B cell (primary cell): ENCODE measurements at regions not wholly inside any gene's neighbourhood (a gene's known extent, or its start where the extent isn't known, plus 50 kb on each side); places are given as distances from the start of the nearest gene placed in this dataset.

Experiments
- ATAC-seq: fragments of 200-7000 bp; cut with Tn5 transposase; one replicate; pipeline ENCODE4 v1.10.0; 2021; ENCODE audit warnings: low read depth, mild to moderate bottlenecking, moderate number of reproducible peaks, moderate library complexity
- CTCF ChIA-PET: fragments of 350-600 bp; sonication (Branson Sonifier 250); formaldehyde crosslinking; loops from one replicate; lab custom pipeline; 2021; ENCODE audit warnings: antibody characterized with exemption, inconsistent platforms; lab: Charles Lee
- POLR2A ChIA-PET: fragments of 350-600 bp; sonication (Branson Sonifier 250); formaldehyde crosslinking; loops from one replicate; lab custom pipeline; 2021; ENCODE audit warnings: antibody characterized with exemption; lab: Charles Lee
- DNase-seq: peaks from one replicate; pipeline ENCODE4 v3.0.0; 2013
- H2AFZ ChIP-seq: 2 replicates; pipeline ENCODE4 v1.6.1; 2012; ENCODE audit warnings: mild to moderate bottlenecking, low read depth, low read length; ENCODE audit not compliant: insufficient read depth, poor library complexity, severe bottlenecking
- H3K27ac ChIP-seq, 2 donors: 1 replicate in 1 of 2; 2 replicates in 1 of 2; pipeline ENCODE4 v1.5.1; 2012 to 2013; ENCODE audit warnings: low read length in 2 of 2, mild to moderate bottlenecking in 2 of 2, moderate library complexity in 1 of 2
- H3K27me3 ChIP-seq, 4 experiments: fragments of 200-600 bp in 1 of 4; sonication (generic) in 1 of 4; replicated peaks in 1 of 4; 1 replicate in 2 of 4; 2 replicates in 2 of 4; pipeline versions ENCODE4 v1.6.1 to v1.7.0; 2013 to 2016; ENCODE audit warnings: low read length in 3 of 4, mild to moderate bottlenecking in 2 of 4, mixed read lengths in 1 of 4, moderate library complexity in 1 of 4; ENCODE audit not compliant: insufficient read depth in 4 of 4, control insufficient read depth in 3 of 4; ENCODE audit errors: control extremely low read depth in 1 of 4
- H3K36me3 ChIP-seq, 2 experiments: replicated peaks in 1 of 2; 1 replicate in 1 of 2; 2 replicates in 1 of 2; pipeline versions ENCODE4 v1.6.1 to v1.7.1; 2013; ENCODE audit warnings: low read length in 1 of 2; ENCODE audit not compliant: insufficient read depth in 2 of 2, control insufficient read depth in 1 of 2; ENCODE audit errors: control extremely low read depth in 1 of 2, extremely low read depth in 1 of 2
- H3K4me1 ChIP-seq, 2 donors: fragments of 200-600 bp in 1 of 2; sonication (generic) in 1 of 2; 1 replicate in 1 of 2; 2 replicates in 1 of 2; pipeline versions ENCODE4 v1.5.1 to v1.6.1; 2013 to 2017; ENCODE audit warnings: low read length in 2 of 2; ENCODE audit not compliant: control insufficient read depth in 2 of 2, insufficient read depth in 2 of 2
- H3K4me2 ChIP-seq: replicated peaks from 2 replicates; pipeline ENCODE3; 2012; ENCODE audit warnings: mild to moderate bottlenecking, low read depth, low read length; ENCODE audit not compliant: poor library complexity, severe bottlenecking
- H3K4me3 ChIP-seq, 5 experiments: fragments of 200-600 bp in 1 of 5; sonication (generic) in 1 of 5; 1 replicate in 3 of 5; 2 replicates in 2 of 5; pipeline versions ENCODE4 v1.5.1 to v1.7.0; 2011 to 2016; ENCODE audit warnings: low read length in 4 of 5, mild to moderate bottlenecking in 4 of 5, low read depth in 2 of 5, control low read depth in 1 of 5, moderate library complexity in 1 of 5; ENCODE audit not compliant: insufficient read depth in 1 of 5; ENCODE audit errors: control extremely low read depth in 1 of 5, extremely low read depth in 1 of 5
- H3K79me2 ChIP-seq: fragments of 200-600 bp; sonication (generic); one replicate; pipeline ENCODE4 v1.6.0; 2016; ENCODE audit warnings: low read length; ENCODE audit not compliant: control insufficient read depth, insufficient read depth
- H3K9ac ChIP-seq: fragments of 200-600 bp; sonication (generic); 2 replicates; pipeline ENCODE4 v1.6.1; 2017; ENCODE audit warnings: mild to moderate bottlenecking, low read length, moderate library complexity
- H3K9me3 ChIP-seq, 3 donors: one replicate each; pipeline versions ENCODE4 v1.6.1 to v1.7.1; 2013; ENCODE audit warnings: low read length in 2 of 3; ENCODE audit not compliant: control insufficient read depth in 2 of 3, insufficient read depth in 1 of 3; ENCODE audit errors: control extremely low read depth in 1 of 3
- H4K20me1 ChIP-seq: 2 replicates; pipeline ENCODE4 v1.6.0; 2012; ENCODE audit warnings: mild to moderate bottlenecking, low read length; ENCODE audit not compliant: insufficient read depth, control insufficient read depth, poor library complexity, severe bottlenecking
- H3K27ac Mint-ChIP-seq: one replicate; pipeline ENCODE4 v1.8.0; 2021; ENCODE audit warnings: mixed read lengths
- H3K27me3 Mint-ChIP-seq: one replicate; pipeline ENCODE4 v1.8.0; 2021; ENCODE audit warnings: mixed read lengths
- H3K4me1 Mint-ChIP-seq: one replicate; pipeline ENCODE4 v1.8.0; 2021; ENCODE audit warnings: mixed read lengths
- H3K4me3 Mint-ChIP-seq: one replicate; pipeline ENCODE4 v1.8.0; 2021; ENCODE audit warnings: mixed read lengths
- H3K9me3 Mint-ChIP-seq: one replicate; pipeline ENCODE4 v1.8.0; 2022; ENCODE audit warnings: mixed read lengths; ENCODE audit not compliant: insufficient read depth
- CTCF ChIP-seq: fragments of 200-600 bp; IDR thresholded peaks from one replicate; pipeline ENCODE4 v1.8.0; 2022; ENCODE audit warnings: antibody characterized with exemption, mild to moderate bottlenecking
- EZH2 ChIP-seq: IDR thresholded peaks from 2 replicates; pipeline ENCODE4 v1.6.1; 2012; ENCODE audit warnings: borderline replicate concordance, low read depth, mild to moderate bottlenecking, moderate library complexity, low read length; ENCODE audit not compliant: insufficient read depth, poor library complexity, severe bottlenecking
- WGBS: methylation state at CpG from one replicate; pipeline ENCODE4 v1.1.5; 2013; ENCODE audit warnings: missing lambda C conversion rate; ENCODE audit not compliant: insufficient coverage; 5-methylcytosine and 5-hydroxymethylcytosine counted together
- intact Hi-C: fragments of 100-400 bp; cut with micrococcal nuclease; formaldehyde crosslinking; loops from one replicate; pipeline ENCODE4 v1.10.0; 2022

- H3K27me3 Mint-ChIP-seq: no peaks in the 10 kb centered on the region
- no peak overlapping the region for H3K4me3 Mint-ChIP-seq
- no peak overlapping the region for H3K4me2 ChIP-seq
- no peak overlapping the region for H3K27ac ChIP-seq
- no peaks in the 10 kb centered on the region for H3K4me1 ChIP-seq
- no peak for DNase-seq
- H3K9me3 ChIP-seq: no peaks in the 10 kb centered on the region
- H2AFZ ChIP-seq: no peak overlapping the region
- H4K20me1 ChIP-seq: no peaks in the 10 kb centered on the region
- ChIA-PET POLR2A (no interaction called here), CTCF (interaction anchor here (0.9 kb wide), 1 partner anchor 35 kb away, joined by 3 read pairs; no protein-coding TSS in a partner anchor)
- no peaks in the 10 kb centered on the region for H3K79me2 ChIP-seq
- H3K36me3 ChIP-seq: no peaks in the 10 kb centered on the region
- no peak overlapping the region for H3K9ac ChIP-seq
- TF ChIP-seq CTCF (no peak), EZH2 (no peak)
- H3K27me3 ChIP-seq: no peaks in the 10 kb centered on the region
- intact Hi-C loops: no loop called here
- no peaks in the 10 kb centered on the region for H3K9me3 Mint-ChIP-seq
- no peak overlapping the region for H3K4me3 ChIP-seq
- no peak for ATAC-seq
- no peak overlapping the region for H3K27ac Mint-ChIP-seq
- 86% methylated on average over 1 of the region's 2 CpGs for WGBS
- no peaks in the 10 kb centered on the region for H3K4me1 Mint-ChIP-seq
Observed at GRCh38 chr3:117117188-117117936, 407.8 kb downstream of the TUSC7 start.

- Histone ChIP-seq H3K9ac (no peak overlapping the region), H2AFZ (no peak overlapping the region), H3K4me2 (no peak overlapping the region), H3K79me2 (no peaks in the 10 kb centered on the region), H3K4me3 (no peak overlapping the region), H3K36me3 (no peaks in the 10 kb centered on the region), H3K4me1 (no peaks in the 10 kb centered on the region), H4K20me1 (no peaks in the 10 kb centered on the region), H3K27me3 (no peaks in the 10 kb centered on the region), H3K27ac (no peak overlapping the region), H3K9me3 (no peaks in the 10 kb centered on the region)
- TF ChIP-seq CTCF (no peak), EZH2 (no peak)
- ATAC-seq (no peak), DNase-seq (no peak)
- Mint-ChIP-seq H3K4me1 (no peaks in the 10 kb centered on the region), H3K27ac (no peak overlapping the region), H3K4me3 (no peak overlapping the region), H3K9me3 (no peaks in the 10 kb centered on the region), H3K27me3 (no peaks in the 10 kb centered on the region)
- intact Hi-C loops: no loop called here
- ChIA-PET CTCF (no interaction called here), POLR2A (no interaction called here)
- 100% methylated on average over 1 of the region's 1 CpG for WGBS
Observed at GRCh38 chr3:117118604-117119003, 409.0 kb downstream of the TUSC7 start.
